CD4-positive, alpha-beta T cell treated with Interleukin-21 for 1 hour (primary cell): ENCODE measurements at regions not wholly inside any gene's neighbourhood (a gene's known extent, or its start where the extent isn't known, plus 50 kb on each side); places are given as distances from the start of the nearest gene placed in this dataset.
"Not testable (repeated sequence)": the region's sequence is repeated elsewhere in the genome, so short reads cannot be mapped to it uniquely, and the experiment has no call there.

Experiments
- DNase-seq: peaks from one replicate; pipeline ENCODE4 v3.0.0-alpha.2; 2020

DNA sequence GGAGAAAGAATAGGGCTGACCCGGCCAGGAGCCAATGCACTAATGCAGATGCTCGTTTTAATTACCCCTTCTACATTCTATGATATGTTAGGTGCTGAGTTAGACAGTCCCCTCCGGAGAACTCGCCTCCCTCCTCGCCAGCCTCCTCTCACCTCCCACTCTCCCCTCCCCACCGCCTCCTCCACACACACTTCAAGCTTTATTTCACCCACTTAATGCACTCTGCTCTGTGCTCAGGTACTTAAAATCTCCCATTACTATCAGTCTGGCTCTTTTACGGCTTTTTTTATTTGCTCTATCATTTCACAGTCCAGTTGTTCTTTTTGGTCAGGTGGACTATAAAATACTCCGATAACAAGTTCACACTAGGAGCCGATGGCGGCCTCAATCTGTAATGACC is 231.6 kb downstream of the TEX36 start:
- no peak for DNase-seq

DNA sequence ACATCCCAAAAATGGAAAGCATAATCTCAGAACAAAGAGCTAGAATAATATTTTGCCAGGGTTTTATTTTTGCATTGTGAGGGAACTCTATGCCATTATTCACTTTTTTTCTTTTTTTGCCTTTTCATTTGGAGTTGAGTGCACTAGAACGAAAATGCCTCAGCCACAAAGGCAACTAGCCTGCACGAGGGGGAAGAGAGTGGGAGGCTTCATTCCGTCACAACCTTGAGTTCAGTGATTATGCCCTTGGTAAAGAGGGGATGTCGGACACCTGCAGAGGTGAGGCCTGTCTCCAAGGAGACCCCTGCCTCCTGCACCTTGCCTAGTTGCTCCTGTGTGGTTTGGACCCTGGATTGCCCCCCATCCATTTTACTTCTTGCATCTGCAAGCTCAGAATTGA is 232.7 kb downstream of the TEX36 start:
- DNase-seq, result no peak

DNA sequence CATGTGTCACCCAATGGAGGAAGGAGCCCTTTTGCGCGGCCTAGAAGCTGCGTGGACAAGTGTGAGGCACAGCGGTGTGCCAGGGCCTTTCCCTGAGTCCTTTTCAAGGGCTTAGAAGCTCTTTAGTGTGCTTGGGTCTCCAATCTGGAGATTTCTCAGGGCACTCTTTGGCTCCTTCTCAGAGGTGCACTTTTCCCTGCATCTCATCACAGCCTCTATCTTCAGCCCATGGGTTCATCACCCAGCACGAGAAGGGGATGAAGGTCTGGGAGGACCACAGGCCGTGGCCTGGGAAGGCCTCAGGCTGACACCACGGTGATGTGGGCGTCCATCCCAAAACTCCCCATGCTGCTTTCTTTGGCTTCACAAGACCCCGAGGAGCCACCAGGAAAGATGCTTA is 233.4 kb downstream of the TEX36 start:
- DNase-seq, result no peak

DNA sequence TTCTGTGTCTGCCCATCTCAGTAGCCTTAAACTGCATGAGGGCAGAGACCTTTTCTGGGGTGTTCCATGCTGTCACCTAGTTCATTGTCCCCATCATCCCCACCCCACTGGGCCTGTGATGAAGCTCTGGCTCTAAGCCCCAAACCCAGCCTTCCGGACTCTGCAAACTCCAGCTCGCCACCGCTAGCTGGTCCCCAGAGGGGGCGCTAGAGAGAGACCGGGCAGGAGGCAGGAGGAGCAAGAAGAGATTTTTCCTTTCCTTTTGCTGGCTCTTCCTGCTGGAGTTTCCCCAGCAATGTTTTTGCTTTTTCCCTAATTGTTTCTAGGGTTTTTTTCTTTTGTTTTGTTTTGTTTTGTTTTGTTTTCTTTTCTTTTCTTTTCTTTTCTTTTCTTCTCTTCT is 234.4 kb downstream of the TEX36 start:
- no peak for DNase-seq

DNA sequence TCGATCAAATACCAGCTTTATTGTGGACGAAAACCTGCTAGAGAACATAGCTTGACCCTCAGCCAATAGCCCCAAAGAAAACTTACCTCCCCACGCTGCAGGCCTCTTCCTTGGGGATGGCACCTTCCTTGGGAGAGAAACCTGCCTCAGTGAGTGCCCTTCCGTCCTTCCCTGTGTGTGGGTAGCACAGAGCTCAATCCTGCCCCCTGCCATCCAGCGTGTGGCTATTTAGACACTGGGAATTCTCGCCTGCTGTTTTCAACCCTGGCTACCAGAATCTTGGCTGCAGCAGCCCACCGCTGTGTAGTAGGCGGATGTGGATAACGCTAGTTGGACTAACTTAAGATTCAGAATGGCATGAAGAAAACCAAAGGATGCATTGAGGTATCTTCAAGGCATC is 238.2 kb downstream of the TEX36 start:
- DNase-seq, result no peak

DNA sequence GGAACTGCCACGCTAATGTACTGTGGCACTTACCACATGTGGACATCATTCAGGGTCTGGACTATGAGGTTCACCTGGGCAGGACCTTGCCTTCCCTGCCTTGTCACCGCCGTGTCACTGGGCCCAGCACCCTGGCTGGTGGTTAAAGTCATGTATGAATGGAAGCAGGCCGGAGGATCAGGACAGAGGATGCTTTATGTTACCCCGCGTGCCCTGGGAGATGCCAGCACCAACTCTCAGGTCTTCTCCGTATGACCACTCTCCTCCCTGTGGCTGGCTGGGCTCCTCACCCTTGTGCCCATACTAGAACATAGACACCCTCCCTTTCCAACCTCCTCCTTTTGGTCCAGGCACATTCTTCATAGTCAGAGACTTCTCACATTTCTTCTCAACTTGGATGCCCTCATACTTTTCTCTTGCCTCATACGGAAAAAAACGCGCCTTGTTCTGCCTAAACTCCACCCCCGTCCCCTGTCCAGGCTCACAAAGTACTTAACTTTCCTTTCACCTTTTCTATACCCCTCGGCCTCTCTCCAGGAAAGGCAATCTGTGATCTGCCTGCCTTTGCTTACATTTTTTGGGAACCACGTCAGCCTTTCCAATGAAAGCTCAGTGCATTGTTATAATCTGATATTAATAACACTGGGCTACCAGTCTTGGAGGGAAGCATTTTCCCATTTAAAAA is 240.0 kb downstream of the TEX36 start:
- no peak for DNase-seq

DNA sequence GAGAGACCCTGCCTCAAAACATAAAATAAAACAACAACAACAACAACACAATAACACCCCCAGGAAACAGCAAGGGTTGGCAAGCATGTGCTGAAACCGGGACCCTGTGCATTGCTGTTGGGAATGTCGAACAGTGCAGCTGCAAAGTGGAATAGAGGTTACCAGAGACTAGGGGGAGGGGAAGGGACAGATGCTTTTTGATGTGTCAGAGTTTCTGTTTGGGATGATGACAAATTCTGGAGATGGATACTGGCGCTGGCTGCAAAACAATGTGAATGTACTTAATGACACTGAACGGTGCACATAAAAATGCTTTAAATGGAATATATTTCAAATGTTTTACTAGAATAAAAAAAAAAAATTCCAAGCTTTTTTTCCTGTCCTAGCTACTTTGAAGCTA is 241.8 kb downstream of the TEX36 start:
- DNase-seq, result no peak

DNA sequence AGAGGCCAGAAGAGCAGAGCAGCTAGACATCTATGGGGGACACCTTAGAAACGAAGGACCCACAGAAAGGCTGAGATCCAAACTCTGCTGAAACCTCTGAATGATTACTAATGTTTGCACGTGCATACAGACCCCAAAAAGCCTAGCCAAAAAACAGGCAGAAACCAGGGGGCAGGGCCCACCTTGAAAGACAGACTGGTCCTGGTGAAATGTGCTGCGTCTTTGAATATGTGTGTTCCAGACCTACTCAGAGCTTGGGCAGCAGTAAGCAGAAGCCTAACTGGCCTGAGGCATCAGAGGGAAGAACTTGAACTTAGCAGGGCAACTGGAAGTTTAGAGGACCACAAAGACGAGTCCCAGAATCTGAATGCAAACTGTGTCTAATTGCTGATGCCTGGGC is 251.8 kb downstream of the TEX36 start:
- DNase-seq, result no peak

DNA sequence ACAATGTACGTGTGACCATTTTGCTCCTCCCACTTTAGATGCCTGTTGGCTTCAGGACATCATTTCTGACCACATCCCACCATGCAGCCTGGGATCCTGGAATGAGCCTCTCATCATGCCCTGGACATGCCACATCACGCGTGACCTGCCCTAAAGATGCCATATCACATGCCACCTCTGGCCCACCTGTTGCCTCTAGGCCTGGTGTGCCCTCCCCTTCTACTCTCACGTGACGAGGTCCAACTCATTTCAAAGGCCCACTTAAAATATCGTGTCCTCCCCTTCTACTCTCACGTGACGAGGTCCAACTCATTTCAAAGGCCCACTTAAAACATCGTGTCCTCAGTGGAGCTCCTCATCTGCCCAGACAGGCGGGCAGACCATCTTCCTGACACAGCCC is 254.9 kb downstream of the TEX36 start:
- DNase-seq, result no peak

DNA sequence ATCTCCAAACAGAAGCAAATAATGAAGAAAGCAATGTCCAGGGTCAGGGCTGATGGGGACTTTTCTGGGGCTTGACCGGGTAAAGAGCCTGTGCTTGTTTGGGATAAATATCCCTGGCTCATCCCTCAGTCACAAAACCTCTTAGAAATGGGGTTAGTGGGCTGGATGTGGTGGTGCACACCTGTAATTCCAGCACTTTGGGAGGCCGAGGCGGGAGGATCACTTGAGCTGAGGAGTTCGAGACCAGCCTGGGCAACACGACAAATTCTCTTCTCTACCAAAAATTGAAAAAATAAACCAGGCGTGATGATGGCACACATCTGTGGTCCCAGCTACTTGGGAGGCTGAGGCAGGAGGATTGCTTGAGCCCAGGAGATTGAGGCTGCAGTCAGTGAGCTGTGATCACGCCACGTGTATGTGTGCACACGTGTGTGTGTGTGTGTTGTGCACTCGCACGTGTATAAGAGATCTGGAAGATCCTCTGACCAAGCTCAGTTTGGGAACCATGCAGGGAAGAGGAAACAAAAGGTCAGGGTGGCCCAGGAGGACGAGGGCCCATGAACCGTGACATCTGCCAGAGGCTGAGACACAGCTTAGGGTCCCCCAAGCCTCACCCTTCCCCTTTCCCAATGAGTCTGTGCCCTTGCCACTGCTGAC is 258.6 kb downstream of the TEX36 start:
- no peak for DNase-seq

DNA sequence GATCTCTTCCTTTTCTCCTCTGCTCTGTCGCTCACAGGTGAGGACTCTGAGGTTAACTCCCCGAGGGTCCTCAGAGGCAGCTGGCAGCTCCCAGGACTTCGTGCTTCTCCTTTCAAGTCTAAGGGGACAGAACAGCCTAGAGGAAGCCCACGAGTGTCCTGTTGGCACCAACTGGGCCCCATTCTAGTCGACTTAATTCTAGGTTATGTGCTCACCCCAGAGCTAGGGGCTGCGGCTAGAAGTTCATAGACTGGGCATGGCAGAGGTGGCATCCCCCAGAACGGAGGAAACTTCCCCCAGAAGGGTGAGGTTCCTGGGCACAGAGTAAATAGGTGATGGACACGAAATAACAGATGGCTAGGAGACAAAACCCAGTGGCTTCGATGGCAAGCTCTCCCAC is 259.4 kb downstream of the TEX36 start:
- DNase-seq, result no peak

DNA sequence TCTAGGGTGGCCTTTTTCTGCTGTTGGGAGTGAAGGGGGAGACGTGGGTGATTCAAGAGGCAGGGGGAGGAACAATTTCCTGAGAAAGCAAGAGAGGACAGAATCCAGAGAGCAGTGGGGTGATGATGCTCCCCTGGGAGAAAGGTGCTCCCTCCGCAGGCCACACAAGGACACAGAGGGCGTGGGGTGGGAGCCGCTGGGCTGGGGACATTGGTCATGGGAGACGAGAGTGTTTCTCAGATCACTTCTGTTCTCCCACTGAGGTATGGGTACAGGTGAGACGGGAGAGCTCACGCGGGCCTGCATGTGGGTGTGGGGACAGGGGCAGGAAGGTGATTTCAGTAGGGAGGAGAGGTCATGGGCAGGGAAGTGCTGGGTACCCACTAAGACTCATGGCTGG is 259.5 kb upstream of the CTBP2 start:
- DNase-seq, result no peak

DNA sequence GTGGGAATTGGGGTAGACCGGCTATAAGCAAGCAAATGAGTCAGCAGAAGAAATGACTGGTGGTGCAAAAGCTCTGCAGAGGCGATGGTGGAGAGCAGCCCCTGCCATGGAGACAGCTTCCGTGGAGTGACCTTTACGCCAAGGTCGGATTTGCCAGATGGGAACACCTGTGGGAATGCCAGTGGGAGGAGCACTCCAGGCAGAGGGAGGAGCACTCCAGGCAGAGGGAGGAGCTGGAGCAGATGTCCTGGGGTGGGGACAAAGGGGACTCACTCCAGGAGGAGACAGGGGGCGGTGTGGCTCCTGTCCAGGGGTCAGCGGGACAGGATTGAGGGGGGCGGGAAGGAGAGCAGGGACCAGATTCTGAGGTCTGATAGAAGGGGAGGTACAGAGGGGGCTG is 258.8 kb upstream of the CTBP2 start:
- DNase-seq, result no peak

DNA sequence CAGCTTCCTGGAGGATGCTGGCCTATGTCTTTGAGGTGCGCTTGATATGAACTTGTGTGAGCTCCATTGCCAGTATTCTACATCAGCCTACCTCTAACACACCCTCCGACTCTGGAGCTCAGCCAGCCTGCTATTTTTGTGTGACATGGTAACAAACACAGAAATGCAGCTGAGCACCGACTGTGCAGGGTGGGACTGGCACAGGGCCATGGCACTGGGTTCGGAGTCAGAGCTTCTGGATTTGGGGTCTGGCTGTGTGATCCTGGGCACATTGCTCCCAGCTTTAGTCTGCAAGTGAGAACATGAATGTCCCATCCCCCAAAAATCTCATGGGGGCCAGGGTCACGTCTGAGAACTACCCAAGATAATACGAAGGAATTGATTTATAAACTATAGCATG is 257.2 kb upstream of the CTBP2 start:
- no peak for DNase-seq

DNA sequence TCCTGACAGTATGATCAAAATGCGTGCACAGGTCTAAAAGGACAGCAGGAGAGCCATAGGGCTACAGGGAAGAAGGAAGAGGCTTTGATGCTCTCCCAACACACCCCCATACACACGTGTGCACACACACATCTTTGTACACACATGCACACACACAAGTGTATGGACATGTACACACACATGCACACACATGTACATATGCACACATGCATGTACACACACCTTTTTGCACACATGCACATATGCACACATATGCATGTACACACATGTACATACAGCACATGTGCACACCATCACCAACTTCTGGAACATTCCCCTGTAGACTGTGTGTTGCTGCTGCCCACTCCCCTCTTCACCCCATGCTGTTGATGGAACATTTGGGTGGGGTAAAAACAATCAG is 255.6 kb upstream of the CTBP2 start:
- DNase-seq, result no peak

DNA sequence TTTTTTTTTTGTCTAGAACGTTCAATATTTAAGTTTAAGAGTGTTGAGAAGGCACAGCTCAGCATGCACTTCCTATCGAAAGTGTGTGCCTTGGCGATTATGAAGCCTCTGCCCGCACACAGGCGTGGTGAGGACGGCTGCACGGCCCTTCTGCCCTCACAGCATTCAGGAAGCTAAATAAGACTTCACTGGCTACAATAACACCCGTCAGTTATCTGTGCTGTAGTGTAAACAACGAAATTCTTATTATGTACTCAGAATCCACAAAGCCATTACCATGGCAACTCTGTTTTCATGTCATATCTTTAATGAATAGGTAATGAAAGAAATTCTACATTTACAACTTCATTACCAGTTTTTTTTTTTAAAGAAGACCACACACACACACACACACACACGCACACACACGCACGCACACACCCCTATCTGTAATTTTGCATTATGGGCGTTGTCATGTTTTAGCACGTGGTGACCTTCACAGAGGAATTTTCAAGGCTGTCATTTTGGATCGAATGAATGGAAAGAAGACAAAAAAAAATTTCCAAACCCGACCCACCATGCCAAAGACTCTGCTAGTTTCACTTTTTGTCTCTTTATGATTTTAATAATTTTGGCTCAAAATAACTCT is 254.8 kb upstream of the CTBP2 start:
- DNase-seq, result no peak

DNA sequence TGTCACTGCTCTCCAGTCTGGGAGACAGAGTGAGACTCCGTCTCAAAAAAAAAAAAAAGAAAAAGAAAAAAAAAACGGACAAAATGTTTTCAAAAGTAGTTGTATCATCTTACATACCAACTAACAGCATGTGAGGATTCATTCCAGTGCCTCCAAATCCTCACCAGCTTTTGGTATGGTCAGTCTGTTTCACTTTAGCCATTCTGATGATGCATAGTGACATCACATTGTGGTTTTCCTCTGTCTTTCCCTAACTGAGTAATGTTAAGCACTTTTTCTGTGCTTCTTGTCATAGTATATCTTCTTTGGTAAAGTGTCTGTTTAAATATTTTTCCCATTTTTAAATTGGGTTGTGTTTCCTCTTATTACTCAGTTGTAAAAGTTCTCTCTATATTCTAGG is 251.4 kb upstream of the CTBP2 start:
- no peak for DNase-seq

DNA sequence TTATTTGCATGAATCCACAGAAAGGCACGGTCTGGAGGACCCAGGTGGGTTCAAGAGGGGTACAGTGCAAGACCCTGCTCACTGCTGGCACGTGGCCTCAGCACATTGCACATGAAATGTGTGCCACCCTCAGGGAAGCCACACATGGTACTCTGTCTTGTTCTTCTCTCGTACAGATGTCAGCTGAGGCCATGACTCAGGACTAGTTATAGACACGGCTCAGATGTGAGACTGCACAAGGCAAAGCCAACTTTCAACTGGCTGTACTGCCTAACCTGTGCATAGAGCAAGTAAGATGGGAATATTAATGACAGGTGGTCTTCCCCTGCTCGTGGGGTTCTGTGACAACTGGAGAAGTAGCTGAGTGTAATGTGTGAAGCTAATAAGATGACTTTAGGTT is 249.4 kb upstream of the CTBP2 start:
- no peak for DNase-seq

DNA sequence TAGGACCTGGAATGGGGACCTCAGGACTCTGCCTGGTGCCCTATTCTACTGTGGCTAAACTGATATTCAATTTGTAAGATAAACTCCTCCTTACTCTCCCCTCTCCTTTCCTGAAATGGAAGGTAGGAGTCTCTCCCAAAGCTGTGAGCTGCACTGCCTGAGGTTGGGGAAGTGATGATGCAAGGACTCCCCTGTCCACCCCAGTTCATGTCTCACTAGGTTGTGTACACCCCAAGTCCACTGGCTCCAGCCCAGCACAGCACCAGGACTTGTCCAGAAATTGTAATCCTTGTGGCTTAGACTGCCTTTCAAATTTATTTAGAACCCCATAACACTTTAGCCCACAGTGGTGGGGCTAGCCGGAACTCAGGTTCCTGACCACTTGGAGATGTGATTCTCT is 247.2 kb upstream of the CTBP2 start:
- no peak for DNase-seq

DNA sequence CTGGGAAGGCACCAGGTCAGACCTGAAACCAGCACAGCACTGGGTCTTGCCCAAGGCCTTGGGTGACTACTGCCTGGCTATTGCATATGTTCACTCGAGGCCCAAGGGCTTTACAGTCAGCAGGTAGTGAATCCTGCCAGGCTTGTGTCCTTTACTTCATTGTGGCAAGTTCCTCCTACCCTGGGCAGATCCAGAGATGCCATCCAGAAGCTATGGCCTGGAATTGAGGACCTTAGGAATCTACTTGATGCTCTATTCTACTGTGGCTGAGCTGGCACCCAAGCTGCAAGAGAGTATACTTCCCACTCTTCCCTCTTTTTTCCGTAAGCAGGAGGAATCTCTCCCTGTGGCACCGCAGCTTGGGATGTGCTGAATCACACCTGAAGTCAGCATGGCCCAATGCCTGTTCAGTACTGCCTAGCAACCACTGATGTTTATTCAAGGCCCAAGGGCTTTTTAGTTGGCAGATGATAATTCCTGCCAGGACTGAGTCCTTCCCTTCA is 246.7 kb upstream of the CTBP2 start:
- no peak for DNase-seq

DNA sequence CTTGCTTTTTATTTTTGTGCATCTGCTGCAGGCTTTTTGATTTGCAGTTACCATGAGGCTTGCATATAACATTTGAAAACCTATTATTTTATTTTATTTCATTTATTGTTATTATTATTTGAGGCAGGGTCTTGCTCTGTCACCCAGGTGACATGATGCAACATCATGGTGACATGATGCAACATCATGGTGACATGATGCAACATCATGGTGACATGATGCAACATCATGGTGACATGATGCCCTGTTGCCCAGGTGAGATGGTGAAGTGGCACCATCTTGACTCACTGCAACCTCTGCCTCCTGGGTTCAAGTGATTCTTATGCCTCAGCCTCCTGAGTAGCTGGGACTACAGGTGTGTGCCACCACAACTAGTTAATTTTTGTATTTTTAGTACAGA is 244.5 kb upstream of the CTBP2 start:
- DNase-seq, result not testable (repeated sequence)

DNA sequence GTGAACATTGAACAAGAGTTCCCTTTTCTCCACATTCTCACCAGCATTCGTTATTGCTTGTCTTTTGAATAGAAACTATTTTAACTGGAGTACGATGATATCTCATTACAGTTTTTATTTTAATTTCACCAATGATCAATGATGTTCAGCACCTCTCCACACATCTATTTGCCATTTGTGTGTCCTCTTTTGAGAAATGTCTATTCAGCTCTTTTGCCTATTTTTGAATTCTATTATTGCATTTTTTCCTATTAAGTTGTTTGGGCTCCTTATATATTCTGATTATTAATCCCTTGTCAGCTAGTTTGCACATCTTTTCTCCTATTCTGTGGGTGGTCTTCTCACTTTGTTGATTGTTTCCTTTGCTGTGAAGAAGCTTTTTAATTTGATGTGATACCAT is 241.1 kb upstream of the CTBP2 start:
- no peak for DNase-seq

DNA sequence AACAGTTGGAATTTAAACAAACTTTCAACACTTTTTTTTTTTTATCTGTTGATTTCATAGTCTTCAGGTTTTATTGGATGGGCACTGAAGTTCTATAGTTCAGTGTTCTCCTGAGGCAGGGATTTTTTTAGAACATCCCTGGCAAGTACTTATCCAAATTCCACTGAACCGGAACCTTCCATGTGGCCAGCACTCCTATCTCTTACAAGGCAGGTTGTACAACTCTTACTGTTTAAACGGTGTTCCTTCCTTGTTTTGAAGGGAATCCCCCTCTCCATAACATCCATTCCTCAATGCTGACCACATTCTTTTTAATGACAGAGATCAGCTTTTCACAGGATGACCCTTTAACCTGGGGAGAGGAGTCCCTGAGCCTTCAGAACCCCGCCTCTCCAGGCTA is 238.9 kb upstream of the CTBP2 start:
- DNase-seq, result no peak

DNA sequence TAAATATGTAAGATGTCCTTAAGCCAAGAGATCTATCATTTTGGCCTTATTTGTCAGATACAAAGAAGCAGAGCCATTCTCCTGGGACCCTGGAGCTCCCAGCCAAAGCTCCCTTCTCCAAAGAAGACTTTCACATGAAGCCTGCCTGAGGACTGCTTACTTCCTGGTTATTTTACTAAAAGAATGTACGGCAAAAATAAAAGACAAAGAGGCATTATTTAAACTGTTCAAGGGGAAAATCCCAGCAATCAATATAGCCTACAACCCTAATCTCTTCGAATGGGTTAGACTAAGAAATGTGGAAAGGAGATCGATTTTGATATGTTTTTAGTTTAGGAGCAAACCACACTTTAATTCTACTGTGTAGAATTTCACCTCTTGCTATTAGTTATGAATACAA is 237.9 kb upstream of the CTBP2 start:
- DNase-seq, result no peak

DNA sequence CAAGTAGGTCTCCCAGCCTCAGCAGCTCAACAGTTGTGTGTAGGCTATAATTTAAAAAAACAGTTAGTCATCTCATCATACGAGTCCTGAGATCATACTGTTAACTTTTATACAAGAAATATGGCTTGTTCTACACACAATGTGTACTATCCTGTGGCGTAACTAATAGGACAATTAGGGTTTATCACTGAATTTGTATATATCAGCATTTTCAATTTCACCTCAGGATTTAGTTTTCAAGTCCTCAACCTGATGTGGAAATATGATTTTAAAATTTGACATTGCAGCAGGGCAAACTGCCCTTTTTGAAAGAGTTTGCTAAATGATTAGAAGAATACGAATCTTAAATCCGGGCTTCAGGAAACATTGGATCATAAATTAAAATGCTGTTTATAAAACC is 237.2 kb upstream of the CTBP2 start:
- no peak for DNase-seq
